ENCODE measurements at regions not wholly inside any gene's neighbourhood (a gene's known extent, or its start where the extent isn't known, plus 50 kb on each side); places are given as distances from the start of the nearest gene placed in this dataset.

GRCh38 chr6:144352331-144352730 is 67.2 kb downstream of the UTRN start:
- TF ChIP-seq POLR2AphosphoS5 (IDR thresholded peaks at IDR 0.05) = no peak
- TF ChIP-seq POLR2A (IDR thresholded peaks at IDR 0.05) = no peak

Measured in upper lobe of left lung (tissue), 4 donors.